ENCODE measurements at regions not wholly inside any gene's neighbourhood (a gene's known extent, or its start where the extent isn't known, plus 50 kb on each side); places are given as distances from the start of the nearest gene placed in this dataset.

DNA sequence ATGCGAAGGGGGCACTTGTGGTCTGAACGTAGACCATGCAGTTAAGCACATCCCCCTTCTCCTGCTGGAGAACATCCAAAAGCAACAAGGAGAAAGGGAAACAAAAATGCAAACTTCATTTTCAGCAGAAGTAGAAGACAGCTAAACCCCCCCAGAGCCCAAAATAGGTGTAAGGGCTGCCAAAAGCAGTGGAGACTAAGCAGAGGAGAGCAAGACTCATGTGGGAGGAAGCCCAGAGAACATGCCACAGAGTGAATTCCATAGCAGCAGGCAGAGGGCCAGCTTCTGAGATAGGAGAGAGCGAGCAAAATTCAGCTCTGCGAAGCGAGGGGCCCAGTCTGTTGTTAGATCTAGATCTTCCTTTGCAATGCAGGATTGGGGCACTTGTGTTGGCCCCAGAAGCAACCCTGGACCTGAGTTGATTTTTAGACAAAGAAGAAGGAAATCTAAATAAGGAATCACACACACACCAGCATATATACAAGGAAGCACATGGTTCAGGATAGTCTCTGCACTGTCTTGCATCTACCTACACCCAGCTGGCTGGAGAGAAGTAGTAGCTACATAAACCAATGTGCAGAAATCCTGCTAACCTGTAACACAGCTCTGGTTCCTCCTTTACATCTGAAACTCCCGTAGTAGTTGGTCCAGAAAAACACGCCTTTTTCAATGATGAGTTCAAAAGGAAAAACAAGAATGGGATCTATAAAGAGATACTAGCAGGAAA lies 199.6 kb downstream of the SPRY2 start:
- Histone ChIP-seq H3K23ac (ENCODE audit: low read depth, low read length) (peak overlapping the region; percentile 14), H4K20me1 (ENCODE audit: insufficient read depth, low read length) (no peaks in the 10 kb centered on the region), H3K9me3 (ENCODE audit: control insufficient read depth, insufficient read depth, low read length) (no peaks in the 10 kb centered on the region), H2BK20ac (ENCODE audit: low read depth, low read length) (peak overlapping the region; percentile 41; the same call in 1 of the 2 replicates), H3K27ac (ENCODE audit: insufficient read depth, low read length) (peak overlapping the region; percentile 16; the same call in 1 of the 2 replicates), H3K4me3 (ENCODE audit: insufficient read depth, low read depth, low read length) (no peak overlapping the region), H2AFZ (replicated peaks; ENCODE audit: low read length, poor library complexity) (peak overlapping the region; percentile 77), H3K79me1 (ENCODE audit: low read depth in 1 of 2, low read length in 2 of 2) (no peaks in the 10 kb centered on the region), H3K36me3 (ENCODE audit: control insufficient read depth, insufficient read depth, low read length) (no peaks in the 10 kb centered on the region), H3K14ac (replicated peaks; ENCODE audit: low read depth, low read length) (peak overlapping the region; percentile 70; the same call in 1 of the 2 replicates), H3K4me2 (ENCODE audit: low read depth, low read length) (peak overlapping the region; percentile 38), H2AK9ac (replicated peaks; ENCODE audit: low read depth, low read length, poor library complexity) (peak overlapping the region; percentile 57), H3K9me1 (ENCODE audit: insufficient read depth, low read length) (peaks cover 3% of the 10 kb centered on the region; the same call in 1 of the 2 replicates), H3K56ac (ENCODE audit: extremely low read depth, insufficient read depth, low read length) (no peak overlapping the region), H4K5ac (ENCODE audit: low read depth, low read length) (no peak overlapping the region), H3K18ac (ENCODE audit: low read depth, low read length) (peak overlapping the region; percentile 45), H3K4me1 (ENCODE audit: control insufficient read depth, insufficient read depth, low read length) (peaks cover 3% of the 10 kb centered on the region; the same call in 1 of the 2 replicates), H2BK5ac (ENCODE audit: low read depth, low read length, poor library complexity, severe bottlenecking) (peak overlapping the region; percentile 29), H3K27me3 (ENCODE audit: control insufficient read depth, insufficient read depth, low read length) (no peaks in the 10 kb centered on the region), H2BK15ac (ENCODE audit: low read depth, low read length) (no peak overlapping the region; the same call in 2 of the 3 replicates), H2AK5ac (ENCODE audit: low read depth, low read length) (peak overlapping the region; percentile 44; the same call in 1 of the 2 replicates), H2BK120ac (ENCODE audit: low read depth, low read length) (peak overlapping the region; percentile 74), H4K8ac (ENCODE audit: low read depth in 2 of 2, low read length in 2 of 2) (peak overlapping the region; percentile 8 to 16; a peak in 2 of 4 replicates), H4K91ac (ENCODE audit: insufficient read depth, low read depth, low read length) (peak overlapping the region; percentile 53; the same call in 1 of the 2 replicates), H3K4ac (ENCODE audit: low read depth, low read length) (peak overlapping the region; percentile 61), H3K9ac (ENCODE audit: low read depth, low read length) (0 out of 2 replicates have a peak overlapping the region, but pooled peaks have one; percentile 21)
- peak; percentile 93 for ATAC-seq (ENCODE audit: low read depth)
- ChIA-PET POLR2A (ENCODE audit: unreplicated experiment) (interaction anchor here (0.6 kb wide), 2 partner anchors 296 to 660 kb away, joined by 3 to 11 read pairs; partner anchors contain the start of gene NDFIP2), CTCF (interaction anchor here (0.6 to 0.7 kb wide), 2 partner anchors 91 to 205 kb away, joined by 3 to 5 read pairs; no protein-coding TSS in a partner anchor)
- intact Hi-C loops (cut with micrococcal nuclease): no loop called here
- TF ChIP-seq RAD21 (IDR thresholded peaks at IDR 0.05; ENCODE audit: low read length) (0 out of 2 replicates have a peak, but pooled peaks have one; percentile 21), MAZ (IDR thresholded peaks at IDR 0.05; ENCODE audit: borderline replicate concordance, low read depth, low read length) (no peak), CHD1 (IDR thresholded peaks at IDR 0.05; ENCODE audit: low read depth, low read length) (no peak), SMC3 (IDR thresholded peaks at IDR 0.05; ENCODE audit: low read depth, low read length) (no peak)
- TF ChIP-seq, protein P1, sequence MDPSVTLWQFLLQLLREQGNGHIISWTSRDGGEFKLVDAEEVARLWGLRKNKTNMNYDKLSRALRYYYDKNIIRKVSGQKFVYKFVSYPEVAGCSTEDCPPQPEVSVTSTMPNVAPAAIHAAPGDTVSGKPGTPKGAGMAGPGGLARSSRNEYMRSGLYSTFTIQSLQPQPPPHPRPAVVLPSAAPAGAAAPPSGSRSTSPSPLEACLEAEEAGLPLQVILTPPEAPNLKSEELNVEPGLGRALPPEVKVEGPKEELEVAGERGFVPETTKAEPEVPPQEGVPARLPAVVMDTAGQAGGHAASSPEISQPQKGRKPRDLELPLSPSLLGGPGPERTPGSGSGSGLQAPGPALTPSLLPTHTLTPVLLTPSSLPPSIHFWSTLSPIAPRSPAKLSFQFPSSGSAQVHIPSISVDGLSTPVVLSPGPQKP (IDR thresholded peaks at IDR 0.05; ENCODE audit: borderline replicate concordance, low read depth, low read length): no peak
- dilution Hi-C loops (cut with HindIII; ENCODE audit: low sequenced_read_pairs, unreplicated experiment): no loop called here
- no TSS peak for BruUV-seq (replicated peaks)
- in situ Hi-C loops (cut with MboI; ENCODE audit: low sequenced_read_pairs): no loop called here
- DNase-seq: peak; percentile 78
- no CpG with 5 or more reads among the region's 7 CpGs for WGBS, 2 experiments (ENCODE audit: extremely low coverage in 2 of 2, insufficient read length in 1 of 2)

Data from IMR-90 (cell line).